ENCODE measurements at regions not wholly inside any gene's neighbourhood (a gene's known extent, or its start where the extent isn't known, plus 50 kb on each side); places are given as distances from the start of the nearest gene placed in this dataset.

GRCh38 chr13:31955741-31956140, 75.8 kb upstream of the FRY start:
- no peak for TF ChIP-seq CTCF (IDR thresholded peaks at IDR 0.05; ENCODE audit: low read depth, low read length)
- TF ChIP-seq MAX (IDR thresholded peaks at IDR 0.05; ENCODE audit: low read depth, low read length) = no peak
- no peak for TF ChIP-seq POLR2A (IDR thresholded peaks at IDR 0.05; ENCODE audit: extremely low read depth, insufficient read length)

All from NB4 (cell line).